ENCODE measurements at regions not wholly inside any gene's neighbourhood (a gene's known extent, or its start where the extent isn't known, plus 50 kb on each side); places are given as distances from the start of the nearest gene placed in this dataset.
"Not testable (repeated sequence)": the region's sequence is repeated elsewhere in the genome, so short reads cannot be mapped to it uniquely, and the experiment has no call there.

GRCh38 chr13:110978390-110978789, 63.5 kb upstream of the ANKRD10 start:
- intact Hi-C loops (cut with DNase I), result no loop called here
- no peaks in the 10 kb centered on the region for H3K36me3 ChIP-seq
- no peaks in the 10 kb centered on the region for H3K27me3 ChIP-seq
- no peak overlapping the region for H3K27ac ChIP-seq
- TF ChIP-seq CTCF (IDR thresholded peaks at IDR 0.05), result no peak
- no peak for DNase-seq (ENCODE audit: low spot score in 2 of 2)
- no peaks in the 10 kb centered on the region for H3K4me1 ChIP-seq
- no peak overlapping the region for H3K4me3 ChIP-seq
- H3K9me3 ChIP-seq, result no peaks in the 10 kb centered on the region

DNA sequence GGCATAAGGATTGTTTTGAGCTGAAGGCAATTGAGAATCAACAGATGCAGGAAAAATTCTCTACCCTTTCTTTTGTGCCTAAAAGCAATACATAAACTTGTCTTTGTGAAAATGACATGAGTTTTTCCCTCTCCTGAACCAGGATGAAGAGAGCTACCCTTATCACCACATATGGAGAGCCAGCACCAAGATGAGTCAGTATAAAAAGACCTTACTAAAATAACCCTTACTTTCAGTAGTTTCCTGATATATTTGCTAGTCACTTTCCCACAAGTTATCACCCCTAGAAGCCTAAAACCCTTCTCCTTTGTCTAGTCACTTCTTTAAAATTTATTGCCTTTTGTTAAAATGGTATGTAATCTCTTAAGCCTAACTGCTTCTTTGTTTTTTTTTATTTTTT, 61.9 kb upstream of the ANKRD10 start:
- intact Hi-C loops (cut with DNase I), result no loop called here
- no peak overlapping the region for H3K27ac ChIP-seq
- H3K9me3 ChIP-seq, result no peaks in the 10 kb centered on the region
- no peak for DNase-seq (ENCODE audit: low spot score in 2 of 2)
- no peak for TF ChIP-seq CTCF (IDR thresholded peaks at IDR 0.05)
- no peaks in the 10 kb centered on the region for H3K4me1 ChIP-seq
- H3K4me3 ChIP-seq, result no peak overlapping the region
- no peaks in the 10 kb centered on the region for H3K27me3 ChIP-seq
- no peaks in the 10 kb centered on the region for H3K36me3 ChIP-seq

GRCh38 chr13:110973007-110973700, 58.3 kb upstream of the ANKRD10 start:
- Histone ChIP-seq H3K4me1 (no peaks in the 10 kb centered on the region), H3K9me3 (no peaks in the 10 kb centered on the region), H3K27me3 (no peaks in the 10 kb centered on the region), H3K4me3 (no peak overlapping the region), H3K27ac (no peak overlapping the region), H3K36me3 (no peaks in the 10 kb centered on the region)
- DNase-seq (ENCODE audit: low spot score in 2 of 2), result no peak
- intact Hi-C loops (cut with DNase I), result no loop called here
- TF ChIP-seq CTCF (IDR thresholded peaks at IDR 0.05), result no peak

DNA sequence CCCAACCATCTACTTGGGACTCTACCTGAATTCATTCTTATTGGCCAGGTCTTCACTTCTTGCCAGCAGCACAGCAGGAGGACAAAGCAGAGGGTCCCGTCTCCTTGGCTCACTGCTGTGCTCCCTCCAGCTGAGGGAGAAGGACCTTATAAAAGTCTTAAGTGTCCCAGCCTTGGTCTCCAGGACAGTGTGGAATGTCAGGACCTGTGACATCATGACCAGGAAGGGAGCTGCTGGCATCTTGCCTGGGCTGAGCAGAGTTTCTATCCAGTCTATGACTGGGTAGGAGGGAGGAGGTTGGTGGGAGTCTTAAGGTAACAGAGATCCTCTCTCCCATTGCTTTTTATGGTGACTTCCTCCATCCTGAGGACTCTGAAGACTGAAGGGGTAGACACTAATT, 56.6 kb upstream of the ANKRD10 start:
- intact Hi-C loops (cut with DNase I), result no loop called here
- TF ChIP-seq CTCF (IDR thresholded peaks at IDR 0.05), result no peak

GRCh38 chr13:110967156-110967855, 52.4 kb upstream of the ANKRD10 start:
- H3K9me3 ChIP-seq, result peaks cover 0 to 10% of the 10 kb centered on the region in 2 donors
- intact Hi-C loops (cut with DNase I); H3K4me1 ChIP-seq; H3K4me3 ChIP-seq; H3K27ac ChIP-seq; H3K36me3 ChIP-seq; DNase-seq (ENCODE audit: low spot score in 2 of 2); H3K27me3 ChIP-seq: not testable (repeated sequence)

More for the DNA sequence above, 56.6 kb upstream of the ANKRD10 start:
- Histone ChIP-seq H3K4me1 (no peaks in the 10 kb centered on the region), H3K27me3 (no peaks in the 10 kb centered on the region), H3K36me3 (no peaks in the 10 kb centered on the region), H3K4me3 (no peak overlapping the region), H3K27ac (no peak overlapping the region), H3K9me3 (no peaks in the 10 kb centered on the region)
- DNase-seq (ENCODE audit: low spot score in 2 of 2), result no peak

GRCh38 chr13:110965755-110966134, 50.9 kb upstream of the ANKRD10 start:
- intact Hi-C loops (cut with DNase I), result no loop called here
- no peak overlapping the region for H3K27ac ChIP-seq
- no peak for TF ChIP-seq CTCF (IDR thresholded peaks at IDR 0.05)

More at GRCh38 chr13:110965755-110966134, 50.9 kb upstream of the ANKRD10 start:
- peaks cover 0 to 10% of the 10 kb centered on the region in 2 donors for H3K9me3 ChIP-seq
- H3K4me3 ChIP-seq, result no peak overlapping the region
- DNase-seq (ENCODE audit: low spot score in 2 of 2), result no peak
- H3K27me3 ChIP-seq, result no peaks in the 10 kb centered on the region
- no peaks in the 10 kb centered on the region for H3K4me1 ChIP-seq
- no peaks in the 10 kb centered on the region for H3K36me3 ChIP-seq

All from ascending aorta (tissue), 2 donors.